ENCODE measurements at regions not wholly inside any gene's neighbourhood (a gene's known extent, or its start where the extent isn't known, plus 50 kb on each side); places are given as distances from the start of the nearest gene placed in this dataset.

DNA sequence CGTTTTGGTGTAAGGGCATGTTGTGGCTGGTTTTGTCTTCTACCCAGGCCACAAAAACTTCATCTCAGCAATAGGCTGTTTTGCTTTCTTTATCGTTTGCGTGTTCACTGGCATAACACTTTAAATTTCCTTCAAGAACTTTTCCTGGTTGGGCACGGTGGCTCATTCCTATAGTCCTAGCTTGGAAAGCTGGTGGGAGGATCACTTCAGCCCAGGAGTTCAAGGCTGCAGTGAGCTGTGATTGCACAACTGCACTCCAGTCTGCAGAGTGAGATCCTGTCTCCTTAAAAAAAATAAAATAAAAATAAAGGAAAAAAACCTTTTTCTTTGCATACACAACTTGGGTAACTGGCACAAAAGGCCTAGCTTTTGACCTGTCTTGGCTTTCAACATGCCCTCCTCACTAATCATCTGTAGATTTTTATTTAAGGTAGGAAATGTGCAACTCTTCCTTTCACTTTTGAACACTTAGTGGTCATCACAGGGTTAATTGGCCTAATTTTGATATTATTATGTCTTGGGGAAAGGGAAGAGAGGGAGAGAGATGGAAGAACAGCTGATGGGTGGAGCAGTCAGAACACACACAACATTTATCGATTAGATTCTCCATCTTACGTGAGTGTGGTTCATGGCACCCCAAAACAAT, 78.9 kb upstream of the PSMA6 start:
- POLR2A ChIA-PET, result no interaction called here
- no peak overlapping the region for H3K4me3 ChIP-seq (ENCODE audit: low read depth, low read length)
- H3K4me1 ChIP-seq (ENCODE audit: control insufficient read depth, insufficient read depth, low read length), result peaks cover 7% of the 10 kb centered on the region
- CTCF ChIA-PET, result interaction anchor here (1.1 kb wide), 2 partner anchors 192 to 200 kb away, joined by 3 to 6 read pairs; partner anchors contain the start of gene NFKBIA
- H3K27ac ChIP-seq (ENCODE audit: extremely low read depth, low read depth, low read length), result no peak overlapping the region
- H3K36me3 ChIP-seq (ENCODE audit: control insufficient read depth in 2 of 2, insufficient read depth in 1 of 2, low read length in 2 of 2), result no peaks in the 10 kb centered on the region
- TF ChIP-seq, protein P1, sequence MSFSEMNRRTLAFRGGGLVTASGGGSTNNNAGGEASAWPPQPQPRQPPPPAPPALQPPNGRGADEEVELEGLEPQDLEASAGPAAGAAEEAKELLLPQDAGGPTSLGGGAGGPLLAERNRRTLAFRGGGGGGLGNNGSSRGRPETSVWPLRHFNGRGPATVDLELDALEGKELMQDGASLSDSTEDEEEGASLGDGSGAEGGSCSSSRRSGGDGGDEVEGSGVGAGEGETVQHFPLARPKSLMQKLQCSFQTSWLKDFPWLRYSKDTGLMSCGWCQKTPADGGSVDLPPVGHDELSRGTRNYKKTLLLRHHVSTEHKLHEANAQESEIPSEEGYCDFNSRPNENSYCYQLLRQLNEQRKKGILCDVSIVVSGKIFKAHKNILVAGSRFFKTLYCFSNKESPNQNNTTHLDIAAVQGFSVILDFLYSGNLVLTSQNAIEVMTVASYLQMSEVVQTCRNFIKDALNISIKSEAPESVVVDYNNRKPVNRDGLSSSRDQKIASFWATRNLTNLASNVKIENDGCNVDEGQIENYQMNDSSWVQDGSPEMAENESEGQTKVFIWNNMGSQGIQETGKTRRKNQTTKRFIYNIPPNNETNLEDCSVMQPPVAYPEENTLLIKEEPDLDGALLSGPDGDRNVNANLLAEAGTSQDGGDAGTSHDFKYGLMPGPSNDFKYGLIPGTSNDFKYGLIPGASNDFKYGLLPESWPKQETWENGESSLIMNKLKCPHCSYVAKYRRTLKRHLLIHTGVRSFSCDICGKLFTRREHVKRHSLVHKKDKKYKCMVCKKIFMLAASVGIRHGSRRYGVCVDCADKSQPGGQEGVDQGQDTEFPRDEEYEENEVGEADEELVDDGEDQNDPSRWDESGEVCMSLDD (tag by site-specific recombination; IDR thresholded peaks at IDR 0.05), result no peak
- no peak for TF ChIP-seq ZNF202 (tag by site-specific recombination; IDR thresholded peaks at IDR 0.05; ENCODE audit: borderline replicate concordance)
- TF ChIP-seq, protein P2, sequence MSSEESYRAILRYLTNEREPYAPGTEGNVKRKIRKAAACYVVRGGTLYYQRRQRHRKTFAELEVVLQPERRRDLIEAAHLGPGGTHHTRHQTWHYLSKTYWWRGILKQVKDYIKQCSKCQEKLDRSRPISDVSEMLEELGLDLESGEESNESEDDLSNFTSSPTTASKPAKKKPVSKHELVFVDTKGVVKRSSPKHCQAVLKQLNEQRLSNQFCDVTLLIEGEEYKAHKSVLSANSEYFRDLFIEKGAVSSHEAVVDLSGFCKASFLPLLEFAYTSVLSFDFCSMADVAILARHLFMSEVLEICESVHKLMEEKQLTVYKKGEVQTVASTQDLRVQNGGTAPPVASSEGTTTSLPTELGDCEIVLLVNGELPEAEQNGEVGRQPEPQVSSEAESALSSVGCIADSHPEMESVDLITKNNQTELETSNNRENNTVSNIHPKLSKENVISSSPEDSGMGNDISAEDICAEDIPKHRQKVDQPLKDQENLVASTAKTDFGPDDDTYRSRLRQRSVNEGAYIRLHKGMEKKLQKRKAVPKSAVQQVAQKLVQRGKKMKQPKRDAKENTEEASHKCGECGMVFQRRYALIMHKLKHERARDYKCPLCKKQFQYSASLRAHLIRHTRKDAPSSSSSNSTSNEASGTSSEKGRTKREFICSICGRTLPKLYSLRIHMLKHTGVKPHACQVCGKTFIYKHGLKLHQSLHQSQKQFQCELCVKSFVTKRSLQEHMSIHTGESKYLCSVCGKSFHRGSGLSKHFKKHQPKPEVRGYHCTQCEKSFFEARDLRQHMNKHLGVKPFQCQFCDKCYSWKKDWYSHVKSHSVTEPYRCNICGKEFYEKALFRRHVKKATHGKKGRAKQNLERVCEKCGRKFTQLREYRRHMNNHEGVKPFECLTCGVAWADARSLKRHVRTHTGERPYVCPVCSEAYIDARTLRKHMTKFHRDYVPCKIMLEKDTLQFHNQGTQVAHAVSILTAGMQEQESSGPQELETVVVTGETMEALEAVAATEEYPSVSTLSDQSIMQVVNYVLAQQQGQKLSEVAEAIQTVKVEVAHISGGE (tag by site-specific recombination; conservative IDR thresholded peaks at IDR 0.05; ENCODE audit: low read depth), result no peak
- TF ChIP-seq ZSCAN23 (tag by site-specific recombination; IDR thresholded peaks at IDR 0.05), result no peak
- TF ChIP-seq ZNF416 (tag by site-specific recombination; IDR thresholded peaks at IDR 0.05), result no peak
- no peaks in the 10 kb centered on the region for H3K9me3 ChIP-seq (ENCODE audit: control insufficient read depth, insufficient read depth, low read depth, low read length)

DNA sequence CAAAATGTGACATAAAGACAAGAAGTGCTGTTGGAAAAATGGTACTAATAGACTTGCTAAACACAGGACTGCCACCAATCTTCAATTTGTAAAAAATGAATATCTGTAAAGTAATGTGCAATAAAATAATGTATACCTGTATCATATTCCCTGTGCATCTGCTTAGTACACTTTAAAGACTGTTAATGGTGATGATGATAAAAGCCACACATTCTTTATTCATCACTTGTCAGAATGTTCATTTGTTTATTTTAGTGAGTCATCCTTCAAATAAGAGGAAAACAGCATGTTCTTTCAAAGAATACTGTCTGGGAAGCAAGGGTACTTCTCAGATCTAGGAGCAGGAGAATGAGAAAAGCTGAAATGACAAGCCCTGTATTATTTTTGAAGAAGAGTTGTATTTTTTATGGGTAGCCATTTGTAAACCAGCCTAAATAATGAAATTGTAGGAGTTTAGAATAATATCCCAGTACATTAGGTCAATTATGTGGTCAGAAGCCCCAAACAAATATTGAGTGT, 78.3 kb upstream of the PSMA6 start:
- peaks cover 7% of the 10 kb centered on the region for H3K4me1 ChIP-seq (ENCODE audit: control insufficient read depth, insufficient read depth, low read length)
- H3K27ac ChIP-seq (ENCODE audit: extremely low read depth, low read depth, low read length), result peak overlapping the region; percentile 31; the same call in 1 of the 2 replicates
- no peak overlapping the region for H3K4me3 ChIP-seq (ENCODE audit: low read depth, low read length)
- H3K36me3 ChIP-seq (ENCODE audit: control insufficient read depth in 2 of 2, insufficient read depth in 1 of 2, low read length in 2 of 2), result no peaks in the 10 kb centered on the region
- CTCF ChIA-PET, result interaction anchor here (1.1 to 2.6 kb wide), 5 partner anchors 12 to 208 kb away, joined by 3 to 9 read pairs (median 5); partner anchors contain the start of genes NFKBIA and PSMA6
- POLR2A ChIA-PET, result no interaction called here
- H3K9me3 ChIP-seq (ENCODE audit: control insufficient read depth, insufficient read depth, low read depth, low read length), result no peaks in the 10 kb centered on the region
- no peak for TF ChIP-seq ZNF354C (tag by site-specific recombination; IDR thresholded peaks at IDR 0.05; ENCODE audit: borderline replicate concordance, low read depth)
- TF ChIP-seq MZF1 (tag by site-specific recombination; IDR thresholded peaks at IDR 0.05; ENCODE audit: borderline replicate concordance), result no peak
- no peak for TF ChIP-seq ZNF510 (tag by site-specific recombination; IDR thresholded peaks at IDR 0.05; ENCODE audit: insufficient replicate concordance)
- TF ChIP-seq, protein P3, sequence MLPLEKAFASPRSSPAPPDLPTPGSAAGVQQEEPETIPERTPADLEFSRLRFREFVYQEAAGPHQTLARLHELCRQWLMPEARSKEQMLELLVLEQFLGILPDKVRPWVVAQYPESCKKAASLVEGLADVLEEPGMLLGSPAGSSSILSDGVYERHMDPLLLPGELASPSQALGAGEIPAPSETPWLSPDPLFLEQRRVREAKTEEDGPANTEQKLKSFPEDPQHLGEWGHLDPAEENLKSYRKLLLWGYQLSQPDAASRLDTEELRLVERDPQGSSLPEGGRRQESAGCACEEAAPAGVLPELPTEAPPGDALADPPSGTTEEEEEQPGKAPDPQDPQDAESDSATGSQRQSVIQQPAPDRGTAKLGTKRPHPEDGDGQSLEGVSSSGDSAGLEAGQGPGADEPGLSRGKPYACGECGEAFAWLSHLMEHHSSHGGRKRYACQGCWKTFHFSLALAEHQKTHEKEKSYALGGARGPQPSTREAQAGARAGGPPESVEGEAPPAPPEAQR (tag by site-specific recombination; IDR thresholded peaks at IDR 0.05), result no peak
- TF ChIP-seq TCF7L2 (IDR thresholded peaks at IDR 0.05; ENCODE audit: borderline replicate concordance, low read depth, low read length), result no peak
- no peak for TF ChIP-seq HOXA7 (CRISPR knock-in tag; IDR thresholded peaks at IDR 0.05; ENCODE audit: borderline replicate concordance)
- no peak for TF ChIP-seq ZNF514 (tag by site-specific recombination; IDR thresholded peaks at IDR 0.05)
- no peak for TF ChIP-seq BCL11B (tag by site-specific recombination; IDR thresholded peaks at IDR 0.05; ENCODE audit: low read depth)
- TF ChIP-seq ZNF600 (tag by site-specific recombination; IDR thresholded peaks at IDR 0.05), result no peak
- no peak for TF ChIP-seq ZFP37 (tag by site-specific recombination; IDR thresholded peaks at IDR 0.05)
- TF ChIP-seq ZNF146 (tag by site-specific recombination; IDR thresholded peaks at IDR 0.05), result no peak
- no peak for TF ChIP-seq ZNF324 (tag by site-specific recombination; IDR thresholded peaks at IDR 0.05)
- no peak for TF ChIP-seq ZNF132 (tag by site-specific recombination; IDR thresholded peaks at IDR 0.05; ENCODE audit: borderline replicate concordance)
- peak; percentile 69 for TF ChIP-seq ZNF629 (tag by site-specific recombination; IDR thresholded peaks at IDR 0.05)
- no peak for TF ChIP-seq ZNF416 (tag by site-specific recombination; IDR thresholded peaks at IDR 0.05)
- TF ChIP-seq ZBTB8A (tag by site-specific recombination; IDR thresholded peaks at IDR 0.05), result no peak
- TF ChIP-seq ZNF624 (tag by site-specific recombination; IDR thresholded peaks at IDR 0.05), result no peak
- no peak for TF ChIP-seq ZNF785 (tag by site-specific recombination; IDR thresholded peaks at IDR 0.05)
- TF ChIP-seq IKZF3 (tag by site-specific recombination; IDR thresholded peaks at IDR 0.05), result 0 out of 2 replicates have a peak, but pooled peaks have one; percentile 47
- no peak for TF ChIP-seq BCL11A (tag by site-specific recombination; IDR thresholded peaks at IDR 0.05; ENCODE audit: low read depth)
- no peak for TF ChIP-seq ZBTB1 (tag by site-specific recombination; IDR thresholded peaks at IDR 0.05)
- peak; percentile 50; the same call in 1 of the 2 replicates for TF ChIP-seq FEZF1 (tag by site-specific recombination; IDR thresholded peaks at IDR 0.05)
